H1 (cell line): ENCODE measurements at regions not wholly inside any gene's neighbourhood (a gene's known extent, or its start where the extent isn't known, plus 50 kb on each side); places are given as distances from the start of the nearest gene placed in this dataset.

Experiments
- ASH2L ChIP-seq: fragments of 200-600, 300-600 bp; sonication (generic); IDR thresholded peaks from one replicate; pipeline ENCODE4 v1.7.1; 2017; ENCODE audit warnings: low read length
- ATF2 ChIP-seq: IDR thresholded peaks from 2 replicates; pipeline ENCODE4 v1.6.1; 2012; ENCODE audit warnings: low read length, inconsistent platforms
- BCL11A ChIP-seq, 2 experiments: IDR thresholded peaks; one replicate each; pipeline ENCODE4 v1.6.1; 2011; ENCODE audit warnings: low read depth in 2 of 2, low read length in 2 of 2, mild to moderate bottlenecking in 2 of 2
- CHD2 ChIP-seq: IDR thresholded peaks from 2 replicates; pipeline ENCODE4 v1.6.1; 2012; ENCODE audit warnings: low read length, improper control_type of control experiment
- CTCF ChIP-seq, 3 experiments: IDR thresholded peaks; 1 replicate in 2 of 3; 2 replicates in 1 of 3; pipeline versions ENCODE4 v1.5.1 to v1.6.1; 2011; ENCODE audit warnings: low read length in 3 of 3, mild to moderate bottlenecking in 3 of 3, inconsistent platforms in 2 of 3, low read depth in 1 of 3, moderate library complexity in 1 of 3; ENCODE audit not compliant: insufficient read depth in 1 of 3; ENCODE audit errors: control extremely low read depth in 1 of 3
- EZH2 ChIP-seq: fragments of 200-600 bp; sonication (generic); IDR thresholded peaks from 2 replicates; pipeline ENCODE4 v1.7.1; 2012; ENCODE audit warnings: low read depth, mild to moderate bottlenecking, moderate library complexity, low read length, inconsistent platforms; ENCODE audit not compliant: severe bottlenecking
- GABPA ChIP-seq: IDR thresholded peaks from 2 replicates; pipeline ENCODE4 v1.6.1; 2011; ENCODE audit warnings: mild to moderate bottlenecking, low read length, moderate library complexity, borderline replicate concordance; ENCODE audit not compliant: insufficient read depth
- GTF2F1 ChIP-seq: IDR thresholded peaks from 2 replicates; pipeline ENCODE4 v1.6.1; 2012; ENCODE audit warnings: low read depth, low read length, improper control_type of control experiment, borderline replicate concordance
- POLR2A ChIP-seq, 2 experiments: IDR thresholded peaks; 1 replicate in 1 of 2; 2 replicates in 1 of 2; pipeline ENCODE4 v1.6.1; 2011; ENCODE audit warnings: low read depth in 2 of 2, low read length in 2 of 2, mild to moderate bottlenecking in 2 of 2; ENCODE audit errors: control extremely low read depth in 1 of 2
- POLR2AphosphoS5 ChIP-seq: IDR thresholded peaks from 2 replicates; pipeline ENCODE4 v1.6.1; 2011; ENCODE audit warnings: low read depth, low read length
- SP4 ChIP-seq: IDR thresholded peaks from 2 replicates; pipeline ENCODE4 v1.6.1; 2012; ENCODE audit warnings: low read length, inconsistent platforms
- TAF1 ChIP-seq: IDR thresholded peaks from 2 replicates; pipeline ENCODE4 v1.6.1; 2011; ENCODE audit warnings: mild to moderate bottlenecking, low read depth, low read length
- USF2 ChIP-seq: IDR thresholded peaks from 2 replicates; pipeline ENCODE4 v1.6.1; 2011; ENCODE audit warnings: low read length, improper control_type of control experiment

GRCh38 chr18:79583426-79583825 lies 96.2 kb upstream of the CTDP1 start:
- TF ChIP-seq TAF1 (no peak), POLR2A (IDR thresholded peaks at IDR 0.05; ENCODE audit: control extremely low read depth in 1 of 2, low read depth in 2 of 2, low read length in 2 of 2) (no peak), GABPA (no peak), USF2 (no peak), EZH2 (no peak), CHD2 (no peak), GTF2F1 (no peak), CTCF (IDR thresholded peaks at IDR 0.05; ENCODE audit: control extremely low read depth in 1 of 3, insufficient read depth in 1 of 3, low read depth in 1 of 3, low read length in 3 of 3) (no peak), ATF2 (no peak), SP4 (no peak), ASH2L (no peak), POLR2AphosphoS5 (no peak), BCL11A (IDR thresholded peaks at IDR 0.05; ENCODE audit: low read depth in 2 of 2, low read length in 2 of 2) (no peak)
